Tibial nerve (tissue), 4 donors: ENCODE measurements at regions not wholly inside any gene's neighbourhood (a gene's known extent, or its start where the extent isn't known, plus 50 kb on each side); places are given as distances from the start of the nearest gene placed in this dataset.
"Not testable (repeated sequence)": the region's sequence is repeated elsewhere in the genome, so short reads cannot be mapped to it uniquely, and the experiment has no call there.

ENCODE experiments used
- CTCF ChIP-seq, 5 experiments: fragments of 200-600 bp in 3 of 5; fragments of 450-650 bp in 2 of 5; sonication (generic) in 3 of 5; IDR thresholded peaks; one replicate each; pipeline ENCODE4 v1.5.1; 2016 to 2019; ENCODE audit warnings: antibody characterized with exemption in 5 of 5, mild to moderate bottlenecking in 3 of 5, moderate library complexity in 2 of 5
- EP300 ChIP-seq, 2 donors: sonication (generic); formaldehyde crosslinking; IDR thresholded peaks; one replicate each; pipeline ENCODE4 v1.6.1; 2017; ENCODE audit warnings: antibody characterized with exemption in 2 of 2, mild to moderate bottlenecking in 1 of 2
- POLR2A ChIP-seq, 2 donors: fragments of 450-650 bp; IDR thresholded peaks; one replicate each; pipeline ENCODE4 v1.6.1; 2017; ENCODE audit warnings: antibody characterized with exemption in 2 of 2, mild to moderate bottlenecking in 2 of 2, moderate library complexity in 2 of 2

- not testable (repeated sequence) for TF ChIP-seq POLR2A, CTCF, EP300 (IDR thresholded peaks at IDR 0.05)
Measured at GRCh38 chr1:238379446-238379845, 488.7 kb upstream of the ZP4 start.
